Mesenchymal stem cell (in vitro differentiated cells and primary cell): ENCODE measurements at regions not wholly inside any gene's neighbourhood (a gene's known extent, or its start where the extent isn't known, plus 50 kb on each side); places are given as distances from the start of the nearest gene placed in this dataset.
"Not testable (repeated sequence)": the region's sequence is repeated elsewhere in the genome, so short reads cannot be mapped to it uniquely, and the experiment has no call there.

ENCODE experiments used
- DNase-seq: peaks from one replicate; pipeline ENCODE4 v3.0.0-alpha.2; 2013
- H2AFZ ChIP-seq: one replicate; pipeline ENCODE4 v1.6.1; 2013; ENCODE audit warnings: low read depth, mild to moderate bottlenecking, control low read depth, inconsistent platforms, low read length, moderate library complexity
- H2AK5ac ChIP-seq: 2 replicates; pipeline ENCODE4 v1.6.1; 2013; ENCODE audit warnings: low read length, moderate library complexity, mild to moderate bottlenecking, inconsistent platforms; ENCODE audit not compliant: severe bottlenecking
- H2BK120ac ChIP-seq: one replicate; pipeline ENCODE4 v1.6.1; 2013; ENCODE audit warnings: low read depth, mild to moderate bottlenecking, inconsistent platforms, low read length, moderate library complexity
- H2BK12ac ChIP-seq, 2 experiments: one replicate each; pipeline ENCODE4 v1.6.1; 2013; ENCODE audit warnings: inconsistent platforms in 2 of 2, low read length in 2 of 2, mild to moderate bottlenecking in 2 of 2, moderate library complexity in 2 of 2, control low read depth in 1 of 2
- H2BK15ac ChIP-seq: one replicate; pipeline ENCODE4 v1.6.1; 2013; ENCODE audit warnings: mild to moderate bottlenecking, low read depth, inconsistent platforms; ENCODE audit not compliant: poor library complexity, severe bottlenecking
- H2BK5ac ChIP-seq: 2 replicates; pipeline ENCODE4 v1.6.1; 2013; ENCODE audit warnings: low read depth, mild to moderate bottlenecking, low read length, control low read depth, inconsistent platforms; ENCODE audit not compliant: poor library complexity, severe bottlenecking
- H3K14ac ChIP-seq, 2 experiments: one replicate each; pipeline ENCODE4 v1.6.1; 2013; ENCODE audit warnings: inconsistent platforms in 2 of 2, low read length in 2 of 2, control low read depth in 1 of 2, mild to moderate bottlenecking in 1 of 2, moderate library complexity in 1 of 2
- H3K18ac ChIP-seq, 2 experiments: one replicate each; pipeline ENCODE4 v1.6.1; 2013; ENCODE audit warnings: inconsistent platforms in 2 of 2, low read length in 2 of 2, control low read depth in 1 of 2, low read depth in 1 of 2, mild to moderate bottlenecking in 1 of 2
- H3K23ac ChIP-seq, 2 experiments: one replicate each; pipeline ENCODE4 v1.6.1; 2013; ENCODE audit warnings: inconsistent platforms in 2 of 2, low read length in 2 of 2, mild to moderate bottlenecking in 2 of 2, moderate library complexity in 2 of 2, control low read depth in 1 of 2
- H3K27ac ChIP-seq: 2 replicates; pipeline ENCODE4 v1.5.1; 2013; ENCODE audit warnings: mild to moderate bottlenecking, moderate library complexity, low read length, control low read depth, inconsistent platforms; ENCODE audit not compliant: poor library complexity, severe bottlenecking
- H3K27me3 ChIP-seq, 2 experiments: 2 replicates each; pipeline versions ENCODE4 v1.6.1 to v1.7.0; 2013; ENCODE audit warnings: low read length in 2 of 2, mild to moderate bottlenecking in 2 of 2, moderate library complexity in 2 of 2, control low read depth in 1 of 2, inconsistent platforms in 1 of 2; ENCODE audit not compliant: control insufficient read depth in 1 of 2, insufficient read depth in 1 of 2
- H3K36me3 ChIP-seq, 2 experiments: 2 replicates each; pipeline versions ENCODE4 v1.6.1 to v1.7.0; 2013; ENCODE audit warnings: low read length in 2 of 2, control low read depth in 1 of 2, inconsistent platforms in 1 of 2, low read depth in 1 of 2, mild to moderate bottlenecking in 1 of 2; ENCODE audit not compliant: insufficient read depth in 2 of 2, control insufficient read depth in 1 of 2
- H3K4ac ChIP-seq, 2 experiments: one replicate each; pipeline ENCODE4 v1.6.1; 2013; ENCODE audit warnings: inconsistent platforms in 2 of 2, low read length in 2 of 2, mild to moderate bottlenecking in 2 of 2, moderate library complexity in 2 of 2, control low read depth in 1 of 2, low read depth in 1 of 2
- H3K4me1 ChIP-seq: 2 replicates; pipeline ENCODE4 v1.6.1; 2013; ENCODE audit warnings: low read depth, low read length, control low read depth; ENCODE audit not compliant: control insufficient read depth, insufficient read depth
- H3K4me2 ChIP-seq: 2 replicates; pipeline ENCODE4 v1.6.1; 2013; ENCODE audit warnings: low read length, mild to moderate bottlenecking, inconsistent platforms; ENCODE audit not compliant: poor library complexity, severe bottlenecking
- H3K4me3 ChIP-seq, 2 experiments: 2 replicates each; pipeline versions ENCODE4 v1.5.1 to v1.7.0; 2013; ENCODE audit warnings: low read length in 2 of 2, mild to moderate bottlenecking in 2 of 2, control low read depth in 1 of 2, low read depth in 1 of 2; ENCODE audit not compliant: insufficient read depth in 1 of 2
- H3K79me1 ChIP-seq: replicated peaks from 2 replicates; pipeline ENCODE4 v1.6.1; 2013; ENCODE audit warnings: mild to moderate bottlenecking, control low read depth, low read length, inconsistent platforms; ENCODE audit not compliant: poor library complexity, severe bottlenecking
- H3K9ac ChIP-seq: 2 replicates; pipeline ENCODE4 v1.7.0; 2013; ENCODE audit warnings: mild to moderate bottlenecking, low read length, moderate library complexity
- H3K9me3 ChIP-seq: 2 replicates; pipeline ENCODE4 v1.7.0; 2013; ENCODE audit warnings: mild to moderate bottlenecking, low read length; ENCODE audit not compliant: control insufficient read depth
- H4K8ac ChIP-seq: one replicate; pipeline ENCODE4 v1.6.1; 2013; ENCODE audit warnings: inconsistent platforms, mild to moderate bottlenecking, low read length, moderate library complexity
- H4K91ac ChIP-seq: one replicate; pipeline ENCODE4 v1.6.1; 2013; ENCODE audit warnings: mild to moderate bottlenecking, low read length, inconsistent platforms
- WGBS: methylation state at CpG from one replicate; pipeline ENCODE4 v1.1.7; 2013; ENCODE audit warnings: mixed read lengths; 5-methylcytosine and 5-hydroxymethylcytosine counted together

- DNase-seq: no peak
- H2BK12ac ChIP-seq: no peak overlapping the region
- no peak overlapping the region for H3K4me2 ChIP-seq
- H2BK5ac ChIP-seq: no peak overlapping the region
- no peak overlapping the region for H3K23ac ChIP-seq
- 100% methylated on average over 1 of the region's 1 CpG for WGBS
- no peaks in the 10 kb centered on the region for H3K36me3 ChIP-seq
- H2BK120ac ChIP-seq: no peak overlapping the region
- no peak overlapping the region for H3K9ac ChIP-seq
- H2AK5ac ChIP-seq: no peak overlapping the region
- H3K18ac ChIP-seq: no peak overlapping the region
- no peaks in the 10 kb centered on the region for H3K27me3 ChIP-seq
- no peak overlapping the region for H3K27ac ChIP-seq
- H3K9me3 ChIP-seq: no peaks in the 10 kb centered on the region
- no peak overlapping the region for H4K91ac ChIP-seq
- no peaks in the 10 kb centered on the region for H3K79me1 ChIP-seq
- H3K4me3 ChIP-seq: no peak overlapping the region
- no peak overlapping the region for H4K8ac ChIP-seq
- no peak overlapping the region for H2BK15ac ChIP-seq
- no peak overlapping the region for H3K4ac ChIP-seq
- H2AFZ ChIP-seq: no peak overlapping the region
- H3K4me1 ChIP-seq: no peaks in the 10 kb centered on the region
- no peak overlapping the region for H3K14ac ChIP-seq
These were observed 537.9 kb upstream of the LRATD1 start for GRCh38 chr2:14094592-14094991.

- H2BK120ac ChIP-seq, H3K4ac ChIP-seq, H2AK5ac ChIP-seq, H3K36me3 ChIP-seq, H3K14ac ChIP-seq, DNase-seq, H2BK5ac ChIP-seq, H4K91ac ChIP-seq, H3K4me3 ChIP-seq, H3K27ac ChIP-seq, H3K9me3 ChIP-seq, H3K4me1 ChIP-seq, H3K9ac ChIP-seq, H4K8ac ChIP-seq, H3K79me1 ChIP-seq, H2AFZ ChIP-seq, H3K4me2 ChIP-seq, H3K18ac ChIP-seq, H3K23ac ChIP-seq, H3K27me3 ChIP-seq, H2BK15ac ChIP-seq, H2BK12ac ChIP-seq: not testable (repeated sequence)
- WGBS: 89% methylated on average over 9 of the region's 9 CpGs
These were observed 533.4 kb upstream of the LRATD1 start for GRCh38 chr2:14099101-14099500.

GRCh38 chr2:14114275-14114674, 518.2 kb upstream of the LRATD1 start:
- H2BK120ac ChIP-seq: no peak overlapping the region
- H4K91ac ChIP-seq: no peak overlapping the region
- no peak overlapping the region for H3K14ac ChIP-seq
- no peak overlapping the region for H3K4me3 ChIP-seq
- DNase-seq: no peak
- H3K27me3 ChIP-seq: no peaks in the 10 kb centered on the region
- no peaks in the 10 kb centered on the region for H3K79me1 ChIP-seq
- no peak overlapping the region for H3K23ac ChIP-seq
- H3K9ac ChIP-seq: no peak overlapping the region
- H2AFZ ChIP-seq: no peak overlapping the region
- H2AK5ac ChIP-seq: no peak overlapping the region
- H4K8ac ChIP-seq: no peak overlapping the region
- no peaks in the 10 kb centered on the region for H3K36me3 ChIP-seq
- H2BK12ac ChIP-seq: no peak overlapping the region
- no peak overlapping the region for H3K18ac ChIP-seq
- H3K9me3 ChIP-seq: peaks cover 3% of the 10 kb centered on the region
- H3K4me1 ChIP-seq: no peaks in the 10 kb centered on the region
- no peak overlapping the region for H3K4me2 ChIP-seq
- H2BK5ac ChIP-seq: no peak overlapping the region
- WGBS: no CpG with 5 or more reads among the region's 2 CpGs
- H3K27ac ChIP-seq: no peak overlapping the region
- no peak overlapping the region for H3K4ac ChIP-seq
- H2BK15ac ChIP-seq: no peak overlapping the region

GRCh38 chr2:14120376-14120775, 512.1 kb upstream of the LRATD1 start:
- Histone ChIP-seq H3K4me2 (no peak overlapping the region), H4K91ac (no peak overlapping the region), H2BK5ac (no peak overlapping the region), H3K36me3 (no peaks in the 10 kb centered on the region), H2AFZ (no peak overlapping the region), H3K4me1 (no peaks in the 10 kb centered on the region), H3K79me1 (no peaks in the 10 kb centered on the region), H3K4me3 (no peak overlapping the region), H3K23ac (no peak overlapping the region), H2BK15ac (no peak overlapping the region), H3K4ac (no peak overlapping the region), H3K9ac (no peak overlapping the region), H3K14ac (no peak overlapping the region), H2BK120ac (no peak overlapping the region), H2BK12ac (no peak overlapping the region), H4K8ac (no peak overlapping the region), H3K9me3 (peaks cover 8% of the 10 kb centered on the region), H2AK5ac (no peak overlapping the region), H3K27ac (no peak overlapping the region), H3K18ac (no peak overlapping the region), H3K27me3 (no peaks in the 10 kb centered on the region)
- no peak for DNase-seq
- WGBS: 55% methylated on average over 1 of the region's 3 CpGs
